ENCODE measurements at regions not wholly inside any gene's neighbourhood (a gene's known extent, or its start where the extent isn't known, plus 50 kb on each side); places are given as distances from the start of the nearest gene placed in this dataset.

DNA sequence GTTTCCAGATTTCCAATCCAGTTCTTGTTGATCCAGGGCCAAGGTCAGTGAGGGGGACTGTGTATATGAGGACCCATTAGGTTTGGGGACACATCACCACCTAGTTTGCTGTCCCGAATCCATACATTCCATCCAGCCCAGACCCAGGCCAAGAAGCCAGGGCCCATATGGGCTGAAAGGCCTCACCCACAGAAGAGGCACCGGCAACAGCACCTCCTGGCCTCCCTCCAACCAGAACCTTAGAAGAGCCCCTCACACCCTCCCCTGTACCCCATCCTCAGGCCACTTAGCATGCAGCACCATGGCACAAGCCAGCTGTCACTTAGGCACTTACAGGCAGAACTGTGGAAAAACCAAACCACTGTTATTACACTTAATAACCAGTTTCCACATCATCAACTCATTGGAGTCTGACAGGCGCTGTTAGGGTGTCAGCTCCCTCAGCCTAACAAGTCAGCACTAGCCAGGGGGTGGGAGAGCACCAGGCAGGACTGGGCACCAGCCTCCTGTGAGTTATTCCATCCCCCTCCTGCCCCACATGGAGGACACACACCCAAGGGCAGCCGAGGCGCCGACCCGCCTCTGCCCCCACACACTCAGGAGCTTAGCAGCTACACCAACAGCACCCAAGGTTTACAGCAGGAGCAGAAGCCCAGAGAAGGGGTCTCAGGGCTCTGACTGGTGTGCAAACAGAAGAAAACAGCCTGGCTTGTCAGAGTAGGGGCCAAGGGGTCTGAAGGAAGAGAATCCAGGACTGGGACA lies 132.0 kb downstream of the BUD13 start:
- H3K4me3 Mint-ChIP-seq, result no peak overlapping the region
- H3K27me3 Mint-ChIP-seq, result peaks cover 15% of the 10 kb centered on the region
- no peak overlapping the region for H3K27ac Mint-ChIP-seq
- DNase-seq, result no peak
- no peaks in the 10 kb centered on the region for H3K36me3 Mint-ChIP-seq (ENCODE audit: low read depth)
- no peaks in the 10 kb centered on the region for H3K9me3 Mint-ChIP-seq
- H3K4me1 Mint-ChIP-seq (ENCODE audit: low read depth), result no peaks in the 10 kb centered on the region

DNA sequence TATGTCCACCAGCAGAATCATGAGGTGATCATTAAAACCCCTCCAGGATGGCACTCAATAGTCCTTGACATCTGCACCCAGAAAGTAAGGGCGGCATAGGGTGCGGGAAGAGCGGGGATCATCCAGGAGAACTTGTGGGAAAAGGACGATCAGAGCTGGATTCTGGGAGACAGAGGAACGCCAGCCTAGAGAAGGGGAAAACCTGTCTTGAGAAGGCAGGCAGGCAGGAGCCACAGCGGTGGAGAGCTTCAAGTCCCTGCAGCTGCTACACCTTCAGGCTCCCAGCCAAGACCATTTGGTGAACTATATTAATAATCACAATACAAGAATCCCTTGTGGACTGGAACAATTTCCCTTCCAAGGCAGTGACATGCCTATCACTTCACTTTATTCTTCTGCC lies 134.3 kb downstream of the BUD13 start:
- no peaks in the 10 kb centered on the region for H3K36me3 Mint-ChIP-seq (ENCODE audit: low read depth)
- H3K4me3 Mint-ChIP-seq, result no peak overlapping the region
- no peak overlapping the region for H3K27ac Mint-ChIP-seq
- H3K27me3 Mint-ChIP-seq, result peaks cover 14% of the 10 kb centered on the region
- no peaks in the 10 kb centered on the region for H3K9me3 Mint-ChIP-seq
- no peaks in the 10 kb centered on the region for H3K4me1 Mint-ChIP-seq (ENCODE audit: low read depth)
- no peak for DNase-seq

DNA sequence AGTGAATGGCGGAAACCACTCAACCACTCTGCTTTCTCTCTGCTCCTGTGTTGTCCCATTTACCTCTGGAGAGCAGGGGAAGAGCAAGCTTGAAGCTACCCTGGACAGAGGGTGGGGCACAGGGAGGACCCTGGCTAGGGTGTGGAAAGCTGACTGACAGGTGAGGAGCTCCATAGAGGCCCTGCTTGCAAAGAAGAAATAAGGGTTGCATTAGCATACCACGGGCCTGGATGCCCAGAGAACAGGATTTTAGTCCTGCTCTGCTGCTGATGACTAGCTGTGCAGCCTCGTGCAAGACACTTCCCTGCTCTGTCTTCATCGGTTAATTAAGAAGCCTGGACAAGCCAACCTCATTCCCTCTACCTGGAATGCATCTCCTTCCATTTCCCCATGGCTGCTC lies 135.0 kb downstream of the BUD13 start:
- no peaks in the 10 kb centered on the region for H3K36me3 Mint-ChIP-seq (ENCODE audit: low read depth)
- H3K4me1 Mint-ChIP-seq (ENCODE audit: low read depth), result no peaks in the 10 kb centered on the region
- peaks cover 14% of the 10 kb centered on the region for H3K27me3 Mint-ChIP-seq
- H3K27ac Mint-ChIP-seq, result no peak overlapping the region
- no peak overlapping the region for H3K4me3 Mint-ChIP-seq
- no peak for DNase-seq
- H3K9me3 Mint-ChIP-seq, result no peaks in the 10 kb centered on the region

DNA sequence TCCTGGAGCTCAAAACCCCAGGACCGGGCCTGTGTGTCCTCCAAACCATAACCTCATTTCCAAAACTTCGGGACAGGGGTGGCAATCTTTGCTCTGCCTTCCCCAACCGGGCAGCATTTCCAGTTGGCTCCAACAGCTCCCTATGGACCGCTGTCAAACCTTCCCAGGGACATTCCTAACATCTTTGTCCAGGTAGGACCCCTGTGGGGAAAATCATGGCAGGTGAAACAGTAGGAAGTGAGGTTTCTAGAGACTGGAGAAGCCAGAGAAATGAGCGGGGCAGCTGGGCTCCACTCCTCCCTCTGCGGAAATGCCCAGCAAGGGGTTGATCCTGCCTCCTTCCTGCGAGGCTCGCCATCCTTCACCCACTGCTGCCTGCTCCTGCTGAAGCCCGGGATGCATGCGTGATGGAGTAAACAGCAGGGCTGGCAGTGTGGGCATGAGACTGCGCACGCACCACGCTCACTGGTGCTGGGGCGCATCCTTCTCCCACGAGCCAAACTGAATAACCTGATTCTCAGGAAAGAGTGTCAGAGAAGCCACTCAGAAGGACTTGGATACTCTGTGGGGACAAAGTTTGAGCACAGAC lies 136.4 kb downstream of the BUD13 start:
- H3K9me3 Mint-ChIP-seq, result no peaks in the 10 kb centered on the region
- peaks cover 11% of the 10 kb centered on the region for H3K27me3 Mint-ChIP-seq
- no peaks in the 10 kb centered on the region for H3K4me1 Mint-ChIP-seq (ENCODE audit: low read depth)
- no peak for DNase-seq
- no peak overlapping the region for H3K27ac Mint-ChIP-seq
- no peak overlapping the region for H3K4me3 Mint-ChIP-seq
- no peaks in the 10 kb centered on the region for H3K36me3 Mint-ChIP-seq (ENCODE audit: low read depth)

DNA sequence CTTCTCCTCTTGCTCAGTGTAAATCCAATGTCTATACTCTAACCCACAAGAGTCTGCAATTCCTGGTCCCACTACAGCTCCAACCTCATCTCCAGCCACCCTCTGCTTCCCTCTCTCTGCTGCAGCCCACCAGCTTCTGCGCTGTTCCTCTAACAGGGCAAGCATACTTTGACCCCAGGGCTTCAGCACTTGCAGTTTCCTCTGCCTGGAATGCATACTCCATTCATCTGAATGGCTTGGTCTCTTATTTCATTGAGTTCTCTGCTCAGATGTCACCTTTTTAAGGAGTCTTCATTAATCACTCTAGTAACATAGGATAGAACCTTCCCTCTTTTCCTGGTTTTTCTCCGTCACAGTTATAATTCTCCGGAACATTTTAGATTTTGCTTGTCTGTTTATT lies 141.6 kb downstream of the BUD13 start:
- H3K9me3 Mint-ChIP-seq, result peaks cover 11% of the 10 kb centered on the region
- H3K4me3 Mint-ChIP-seq, result no peak overlapping the region
- no peaks in the 10 kb centered on the region for H3K4me1 Mint-ChIP-seq (ENCODE audit: low read depth)
- no peak for DNase-seq
- H3K27me3 Mint-ChIP-seq, result peaks cover 6% of the 10 kb centered on the region
- no peaks in the 10 kb centered on the region for H3K36me3 Mint-ChIP-seq (ENCODE audit: low read depth)
- H3K27ac Mint-ChIP-seq, result no peak overlapping the region

DNA sequence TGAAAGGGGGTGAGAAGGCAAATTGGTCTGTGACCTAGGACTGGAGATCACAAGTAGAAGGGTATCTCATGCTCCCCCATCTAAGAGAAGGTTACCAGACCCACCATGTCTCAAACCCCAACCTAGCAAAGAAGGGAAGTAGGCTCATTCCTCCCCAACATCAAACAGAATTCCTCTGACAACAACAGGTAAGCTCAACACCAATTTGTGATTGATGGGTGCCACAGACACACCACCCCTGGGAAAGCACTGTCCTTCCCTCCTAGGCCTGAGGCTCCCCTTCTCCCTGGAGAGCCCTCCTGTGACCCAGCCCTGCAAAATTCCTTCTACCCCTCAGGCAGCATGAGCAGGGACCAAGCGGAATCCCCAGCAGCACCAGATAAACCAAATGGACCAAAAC lies 154.3 kb downstream of the BUD13 start:
- H3K4me1 Mint-ChIP-seq (ENCODE audit: low read depth), result no peaks in the 10 kb centered on the region
- no peaks in the 10 kb centered on the region for H3K9me3 Mint-ChIP-seq
- no peak for DNase-seq
- no peaks in the 10 kb centered on the region for H3K36me3 Mint-ChIP-seq (ENCODE audit: low read depth)
- H3K27ac Mint-ChIP-seq, result no peak overlapping the region
- peaks cover 16% of the 10 kb centered on the region for H3K27me3 Mint-ChIP-seq
- H3K4me3 Mint-ChIP-seq, result no peak overlapping the region

DNA sequence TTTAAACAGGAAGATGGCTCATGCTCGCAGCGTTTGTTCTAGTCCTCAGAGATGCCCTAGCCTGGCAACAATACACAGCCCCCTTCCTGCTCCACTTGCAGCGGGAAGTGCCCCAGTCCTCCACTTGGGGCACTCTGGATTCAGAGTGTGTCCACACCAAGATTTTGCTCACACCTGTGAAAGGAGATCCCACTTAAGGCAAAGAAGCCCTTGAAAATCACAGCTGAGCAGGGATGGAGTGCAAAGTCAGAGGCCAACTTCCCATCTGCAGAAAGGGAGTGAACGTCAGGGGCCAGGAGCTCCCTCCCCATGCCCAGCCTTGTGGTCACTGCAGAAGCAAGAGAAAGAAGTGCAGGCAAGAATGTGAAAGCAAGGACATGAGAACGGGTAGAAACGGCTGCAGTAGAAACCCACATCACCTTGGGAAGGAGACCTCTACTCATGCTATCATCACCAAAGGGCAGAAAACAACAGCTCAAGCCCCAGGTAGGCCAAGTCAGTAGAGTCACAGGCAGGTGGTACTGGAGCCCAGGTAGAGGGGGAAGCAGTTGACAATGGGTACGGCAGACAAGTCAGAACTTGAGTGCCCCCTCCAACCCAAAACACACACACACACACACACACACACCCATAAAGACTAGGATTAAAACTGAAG lies 157.4 kb downstream of the BUD13 start:
- Mint-ChIP-seq H3K27ac (no peak overlapping the region), H3K4me3 (no peak overlapping the region), H3K36me3 (ENCODE audit: low read depth) (no peaks in the 10 kb centered on the region), H3K4me1 (ENCODE audit: low read depth) (no peaks in the 10 kb centered on the region), H3K9me3 (no peaks in the 10 kb centered on the region), H3K27me3 (peaks cover 11% of the 10 kb centered on the region)
- DNase-seq, result no peak

DNA sequence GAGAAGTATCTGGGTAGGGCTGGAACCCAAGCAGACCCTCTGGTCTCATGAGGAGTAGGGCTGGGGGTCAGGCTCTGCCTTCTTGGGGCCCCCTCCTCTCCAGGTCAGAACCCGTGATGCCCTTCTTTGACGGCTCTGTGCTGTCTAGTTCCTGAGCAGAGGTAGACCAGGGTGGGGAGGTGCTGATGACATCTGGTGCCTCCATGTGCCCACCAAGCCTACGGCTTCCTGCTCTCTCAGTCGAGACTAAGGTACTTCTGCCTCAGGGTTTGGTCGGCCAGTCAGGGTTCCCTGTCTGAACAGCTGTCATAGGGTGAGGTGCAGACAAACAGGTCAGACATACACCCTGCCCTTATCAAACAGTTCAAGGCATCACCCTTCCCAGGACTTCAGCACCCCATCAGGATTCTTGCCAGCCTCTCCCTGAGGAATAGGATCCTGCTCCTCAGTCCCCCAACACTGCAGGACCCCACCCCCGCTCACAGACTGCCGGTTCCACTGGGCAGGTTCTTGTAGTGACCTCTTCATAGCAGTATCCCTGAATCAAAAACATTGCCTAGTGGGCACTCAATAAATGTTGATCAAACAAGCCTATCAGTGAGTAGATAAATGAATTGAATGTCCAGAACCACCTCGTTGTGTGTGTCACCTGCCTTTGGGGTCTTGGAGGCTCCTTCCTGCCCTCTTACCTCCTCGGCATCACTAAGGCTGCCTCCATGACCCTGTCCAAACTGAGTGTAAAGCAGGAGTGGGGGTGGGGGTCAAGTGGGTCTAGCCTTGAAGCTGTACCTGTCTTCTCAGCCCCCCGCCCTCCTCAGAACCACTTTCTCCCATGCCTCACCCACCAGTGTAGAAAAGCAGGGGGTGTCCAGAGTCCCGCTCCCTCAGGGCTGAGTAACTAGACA lies 158.2 kb downstream of the BUD13 start:
- Mint-ChIP-seq H3K4me1 (ENCODE audit: low read depth) (no peaks in the 10 kb centered on the region), H3K9me3 (no peaks in the 10 kb centered on the region), H3K27me3 (peaks cover 8% of the 10 kb centered on the region), H3K4me3 (no peak overlapping the region), H3K27ac (no peak overlapping the region), H3K36me3 (ENCODE audit: low read depth) (no peaks in the 10 kb centered on the region)
- no peak for DNase-seq

DNA sequence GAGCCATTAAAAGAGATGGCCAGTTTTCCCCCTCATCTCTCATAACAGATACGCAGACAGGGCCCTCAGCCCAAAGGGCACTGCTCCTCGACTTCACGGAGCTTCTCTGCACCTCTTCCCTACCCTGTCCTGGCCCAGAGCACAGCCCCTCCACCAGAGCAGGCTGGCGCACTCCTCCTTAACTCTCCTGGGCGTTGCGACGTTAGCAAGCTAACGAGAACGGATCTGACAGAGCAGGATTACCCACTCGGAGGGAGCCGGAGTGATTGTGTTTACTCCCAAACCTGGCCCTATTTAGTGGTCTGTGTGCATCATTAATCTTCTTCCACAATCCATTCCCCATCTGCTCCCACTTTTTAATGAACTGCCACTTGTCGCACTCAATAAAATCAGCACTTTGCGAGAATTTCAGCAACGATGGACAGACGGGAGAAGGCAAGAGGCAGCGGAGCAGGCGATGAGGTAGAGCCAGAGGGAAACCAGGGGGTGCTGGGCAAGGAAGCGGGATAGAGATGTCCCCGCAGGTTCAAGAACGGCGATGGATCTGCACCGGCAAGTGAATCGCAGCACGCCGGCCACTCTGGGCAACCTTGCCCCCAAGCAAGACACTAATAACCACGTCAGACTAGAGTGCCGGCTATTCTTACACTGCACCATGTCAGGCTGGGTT lies 159.4 kb downstream of the BUD13 start:
- DNase-seq, result no peak
- no peaks in the 10 kb centered on the region for H3K9me3 Mint-ChIP-seq
- H3K27me3 Mint-ChIP-seq, result peaks cover 8% of the 10 kb centered on the region
- H3K4me3 Mint-ChIP-seq, result no peak overlapping the region
- H3K4me1 Mint-ChIP-seq (ENCODE audit: low read depth), result no peaks in the 10 kb centered on the region
- no peak overlapping the region for H3K27ac Mint-ChIP-seq
- H3K36me3 Mint-ChIP-seq (ENCODE audit: low read depth), result no peaks in the 10 kb centered on the region

DNA sequence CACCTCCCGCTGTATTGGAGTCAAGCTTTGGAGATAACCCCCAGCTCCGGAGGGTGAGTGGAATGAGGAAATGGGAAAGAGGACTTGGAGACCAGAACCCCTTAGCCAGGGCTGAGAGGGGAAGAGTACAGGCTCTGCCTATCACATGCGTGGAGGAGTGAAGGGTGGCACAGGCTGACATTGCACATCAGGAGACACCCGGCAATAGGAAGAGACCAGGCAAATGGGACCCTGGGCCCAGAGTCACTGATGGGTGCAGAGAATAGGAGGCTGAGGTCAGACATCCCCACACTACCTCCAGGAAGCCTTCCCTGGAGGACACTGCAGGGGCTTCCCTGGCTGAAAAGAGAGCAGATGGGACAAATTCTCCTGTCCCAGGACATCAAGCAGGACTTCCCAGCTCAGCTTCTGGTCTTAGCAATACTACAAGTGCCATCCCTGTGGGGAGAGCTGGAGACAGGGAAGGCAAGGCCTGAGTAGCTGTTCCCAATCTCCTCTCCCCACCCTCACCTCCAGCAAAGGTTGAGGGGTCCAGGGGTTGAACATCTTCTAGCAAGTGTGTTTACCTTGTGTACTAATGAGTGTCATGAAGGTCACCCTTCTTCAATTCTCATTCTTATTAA lies 160.7 kb downstream of the BUD13 start:
- Mint-ChIP-seq H3K36me3 (ENCODE audit: low read depth) (no peaks in the 10 kb centered on the region), H3K4me1 (ENCODE audit: low read depth) (no peaks in the 10 kb centered on the region), H3K9me3 (no peaks in the 10 kb centered on the region), H3K27me3 (peaks cover 8% of the 10 kb centered on the region), H3K4me3 (no peak overlapping the region), H3K27ac (no peak overlapping the region)
- DNase-seq, result no peak

DNA sequence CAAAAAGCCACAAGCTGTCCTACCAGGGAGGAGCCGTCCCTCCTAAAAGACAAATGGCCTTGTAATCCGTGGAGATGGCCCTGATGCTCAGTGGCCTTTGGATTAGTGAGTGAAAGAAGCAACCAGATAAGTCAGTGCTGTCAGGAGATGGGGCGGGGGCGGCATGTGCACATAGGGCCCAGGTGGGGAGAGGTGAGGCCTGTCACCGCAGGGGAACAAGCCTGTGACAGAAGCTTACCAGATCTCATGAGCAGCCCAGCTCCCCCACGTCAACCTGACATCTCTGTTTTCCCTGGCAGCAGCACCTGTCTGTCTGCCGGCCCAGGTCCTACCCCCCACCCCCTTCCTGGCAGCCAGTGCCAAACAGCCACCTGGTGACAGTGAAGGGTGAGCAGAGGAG lies 162.6 kb downstream of the BUD13 start:
- DNase-seq, result no peak
- no peaks in the 10 kb centered on the region for H3K9me3 Mint-ChIP-seq
- H3K36me3 Mint-ChIP-seq (ENCODE audit: low read depth), result no peaks in the 10 kb centered on the region
- no peak overlapping the region for H3K27ac Mint-ChIP-seq
- H3K4me3 Mint-ChIP-seq, result no peak overlapping the region
- no peaks in the 10 kb centered on the region for H3K4me1 Mint-ChIP-seq (ENCODE audit: low read depth)
- H3K27me3 Mint-ChIP-seq, result peaks cover 16% of the 10 kb centered on the region

DNA sequence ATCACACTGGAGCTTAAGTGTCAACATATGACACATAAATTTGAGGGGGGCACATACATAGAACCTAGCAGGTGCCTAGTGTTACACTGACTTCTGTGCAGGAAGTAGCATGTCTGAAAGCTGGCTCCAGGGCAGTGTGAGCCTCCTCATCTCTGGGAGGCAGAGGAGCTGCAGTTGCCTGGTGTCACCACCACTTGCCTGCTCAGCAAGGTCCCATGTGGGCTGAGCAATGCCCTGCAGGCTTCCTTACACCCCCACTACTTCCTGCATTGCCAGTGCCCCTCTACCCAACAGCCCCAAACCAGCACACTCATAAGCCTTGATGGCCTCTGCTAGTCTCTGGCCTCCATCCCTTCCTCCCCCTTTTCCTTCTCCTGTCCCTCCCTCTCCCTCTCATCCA lies 165.8 kb downstream of the BUD13 start:
- Mint-ChIP-seq H3K4me3 (no peak overlapping the region), H3K9me3 (no peaks in the 10 kb centered on the region), H3K27me3 (peaks cover 20% of the 10 kb centered on the region), H3K36me3 (ENCODE audit: low read depth) (no peaks in the 10 kb centered on the region), H3K27ac (no peak overlapping the region), H3K4me1 (ENCODE audit: low read depth) (no peaks in the 10 kb centered on the region)
- no peak for DNase-seq

DNA sequence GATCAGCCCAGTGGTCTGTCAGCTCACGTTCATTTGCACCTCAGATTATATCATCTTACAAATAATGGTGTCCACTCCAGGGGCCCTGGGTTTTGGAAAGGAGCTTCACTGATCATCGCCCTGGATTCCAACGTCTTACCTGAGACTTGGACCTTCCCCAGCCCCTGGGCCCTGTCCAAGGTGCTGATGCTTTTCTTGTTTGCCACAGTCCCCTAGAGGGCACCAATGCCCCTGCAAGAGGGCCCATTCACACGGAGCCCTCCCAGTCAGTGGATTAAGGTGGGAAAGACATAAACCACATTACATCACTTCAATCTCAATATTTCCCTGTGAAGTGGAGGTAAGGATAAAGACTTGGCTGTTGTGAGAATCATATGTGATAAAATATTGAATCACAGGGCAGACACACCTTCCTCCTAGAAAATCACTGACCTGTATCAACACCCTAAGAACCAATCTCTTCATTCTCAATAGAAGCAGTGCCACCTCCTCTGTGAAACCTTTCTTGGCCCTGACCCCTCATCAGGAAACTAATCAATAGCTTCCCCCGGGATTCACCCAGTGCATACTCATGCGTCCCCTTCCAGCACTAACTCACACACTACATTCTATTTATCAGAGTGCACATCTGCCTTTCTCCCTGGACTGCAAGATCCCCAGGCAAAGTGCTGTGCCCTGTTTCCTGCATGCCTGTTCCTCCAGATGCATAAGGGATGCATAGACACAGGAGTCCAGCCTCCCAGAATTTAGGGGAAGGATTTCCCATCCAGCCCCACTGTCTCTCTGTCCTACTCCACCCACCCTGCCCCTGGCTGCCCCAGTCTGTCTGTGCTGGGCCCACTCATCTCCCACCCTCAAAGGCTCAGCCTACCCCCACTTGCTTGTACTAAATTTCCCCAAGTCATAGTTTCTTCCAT lies 167.0 kb downstream of the BUD13 start:
- Mint-ChIP-seq H3K4me1 (ENCODE audit: low read depth) (no peaks in the 10 kb centered on the region), H3K27ac (no peak overlapping the region), H3K27me3 (peaks cover 17% of the 10 kb centered on the region), H3K9me3 (no peaks in the 10 kb centered on the region), H3K4me3 (no peak overlapping the region), H3K36me3 (ENCODE audit: low read depth) (no peaks in the 10 kb centered on the region)
- no peak for DNase-seq

All from activated T-cell treated with anti-CD3 and anti-CD28 coated beads, Interleukin-2, amount 50 U/mL, for 24 hours (primary cell).